Neuronal stem cell (in vitro differentiated cells): ENCODE measurements at regions not wholly inside any gene's neighbourhood (a gene's known extent, or its start where the extent isn't known, plus 50 kb on each side); places are given as distances from the start of the nearest gene placed in this dataset.
"Not testable (repeated sequence)": the region's sequence is repeated elsewhere in the genome, so short reads cannot be mapped to it uniquely, and the experiment has no call there.

Experiments used
- DNase-seq: peaks from one replicate; pipeline ENCODE4 v3.0.0-alpha.2; 2013; ENCODE audit warnings: low spot score
- H2AFZ ChIP-seq: one replicate; pipeline ENCODE4 v1.6.1; 2013; ENCODE audit warnings: mild to moderate bottlenecking, low read length, inconsistent platforms
- H2AK5ac ChIP-seq: 2 replicates; pipeline ENCODE4 v1.6.1; 2013; ENCODE audit warnings: low read depth, mild to moderate bottlenecking, inconsistent platforms, low read length, moderate library complexity, mixed read lengths
- H2BK120ac ChIP-seq: 2 replicates; pipeline ENCODE4 v1.6.1; 2013; ENCODE audit warnings: low read depth, mild to moderate bottlenecking, inconsistent platforms, low read length, moderate library complexity, mixed read lengths
- H2BK12ac ChIP-seq: one replicate; pipeline ENCODE4 v1.6.1; 2013; ENCODE audit warnings: low read length, inconsistent platforms
- H2BK15ac ChIP-seq: 2 replicates; pipeline ENCODE4 v1.6.1; 2013; ENCODE audit warnings: mild to moderate bottlenecking, low read length, inconsistent platforms, mixed read lengths
- H2BK5ac ChIP-seq: one replicate; pipeline ENCODE4 v1.6.1; 2013; ENCODE audit warnings: inconsistent platforms, mild to moderate bottlenecking, low read length, moderate library complexity
- H3K14ac ChIP-seq: one replicate; pipeline ENCODE4 v1.6.1; 2013; ENCODE audit warnings: low read length, inconsistent platforms
- H3K18ac ChIP-seq: 2 replicates; pipeline ENCODE4 v1.6.1; 2013; ENCODE audit warnings: low read length, inconsistent platforms
- H3K23ac ChIP-seq: 2 replicates; pipeline ENCODE4 v1.6.1; 2013; ENCODE audit warnings: low read depth, mild to moderate bottlenecking, mixed read lengths, low read length, inconsistent platforms; ENCODE audit not compliant: poor library complexity
- H3K27ac ChIP-seq: replicated peaks from 3 replicates; pipeline ENCODE4 v1.5.1; 2013; ENCODE audit warnings: low read length, inconsistent platforms
- H3K27me3 ChIP-seq, 3 experiments: 2 replicates each; pipeline ENCODE4 v1.6.1; 2013; ENCODE audit warnings: low read length in 3 of 3, mild to moderate bottlenecking in 2 of 3, inconsistent platforms in 1 of 3, low read depth in 1 of 3, mixed read lengths in 1 of 3, moderate library complexity in 1 of 3; ENCODE audit not compliant: control insufficient read depth in 3 of 3, insufficient read depth in 3 of 3
- H3K36me3 ChIP-seq, 2 donors: replicated peaks in 1 of 2; 2 replicates each; pipeline ENCODE4 v1.6.1; 2013; ENCODE audit warnings: low read length in 2 of 2; ENCODE audit not compliant: control insufficient read depth in 2 of 2, insufficient read depth in 2 of 2
- H3K4ac ChIP-seq: 2 replicates; pipeline ENCODE4 v1.6.1; 2013; ENCODE audit warnings: inconsistent platforms, mild to moderate bottlenecking, low read length, moderate library complexity
- H3K4me1 ChIP-seq, 2 donors: 1 replicate in 1 of 2; 2 replicates in 1 of 2; pipeline ENCODE4 v1.6.1; 2013; ENCODE audit warnings: low read length in 2 of 2, low read depth in 1 of 2; ENCODE audit not compliant: control insufficient read depth in 2 of 2, insufficient read depth in 1 of 2
- H3K4me2 ChIP-seq: one replicate; pipeline ENCODE4 v1.6.1; 2013; ENCODE audit warnings: mild to moderate bottlenecking, low read length, inconsistent platforms; ENCODE audit not compliant: insufficient read depth, poor library complexity, severe bottlenecking
- H3K4me3 ChIP-seq, 2 donors: 2 replicates each; pipeline ENCODE4 v1.5.1; 2013; ENCODE audit warnings: low read length in 2 of 2, mild to moderate bottlenecking in 2 of 2, inconsistent platforms in 1 of 2, moderate library complexity in 1 of 2
- H3K79me1 ChIP-seq: one replicate; pipeline ENCODE4 v1.6.1; 2013; ENCODE audit warnings: low read depth, mild to moderate bottlenecking, inconsistent platforms, low read length, moderate library complexity
- H3K9ac ChIP-seq: one replicate; pipeline ENCODE4 v1.6.1; 2013; ENCODE audit warnings: mild to moderate bottlenecking, low read depth, low read length, inconsistent platforms; ENCODE audit not compliant: poor library complexity
- H3K9me3 ChIP-seq, 2 donors: replicated peaks in 1 of 2; 2 replicates each; pipeline versions ENCODE3 to v1.6.1; 2013; ENCODE audit warnings: low read length in 2 of 2, mild to moderate bottlenecking in 2 of 2, inconsistent platforms in 1 of 2, low read depth in 1 of 2, mixed read lengths in 1 of 2, moderate library complexity in 1 of 2; ENCODE audit not compliant: control insufficient read depth in 2 of 2, insufficient read depth in 1 of 2
- H4K8ac ChIP-seq: one replicate; pipeline ENCODE4 v1.6.1; 2013; ENCODE audit warnings: low read depth, mild to moderate bottlenecking, inconsistent platforms, low read length, moderate library complexity
- H4K91ac ChIP-seq: one replicate; pipeline ENCODE4 v1.6.1; 2013; ENCODE audit warnings: low read length, low read depth, mild to moderate bottlenecking, inconsistent platforms; ENCODE audit not compliant: poor library complexity
- WGBS, 2 donors: extraction: QIAGEN DNeasy Blood & Tissue Kit; methylation state at CpG; one replicate each; pipeline ENCODE4 v1.1.7; 2013; ENCODE audit warnings: missing lambda C conversion rate in 2 of 2, mixed read lengths in 1 of 2; ENCODE audit not compliant: insufficient read length in 2 of 2, insufficient replicate concordance in 1 of 2; ENCODE audit errors: extremely low coverage in 2 of 2; 5-methylcytosine and 5-hydroxymethylcytosine counted together

GRCh38 chr9:135384815-135385405 is 94.7 kb upstream of the PPP1R26 start:
- H4K8ac ChIP-seq, H3K9ac ChIP-seq, H2BK120ac ChIP-seq, H3K18ac ChIP-seq, H2BK12ac ChIP-seq, H4K91ac ChIP-seq, H3K23ac ChIP-seq, H2BK5ac ChIP-seq, H2BK15ac ChIP-seq, H3K79me1 ChIP-seq, H3K36me3 ChIP-seq, H3K27me3 ChIP-seq, H3K27ac ChIP-seq, H2AK5ac ChIP-seq, H3K9me3 ChIP-seq, H3K4me3 ChIP-seq, H3K14ac ChIP-seq, H3K4me2 ChIP-seq, H3K4ac ChIP-seq, DNase-seq, H3K4me1 ChIP-seq, H2AFZ ChIP-seq: not testable (repeated sequence)
- no CpG with 5 or more reads among the region's 7 CpGs for WGBS, 2 donors

- no peak overlapping the region for H2BK5ac ChIP-seq
- H3K27me3 ChIP-seq: peaks cover 0 to 5% (median 0%) of the 10 kb centered on the region in 3 experiments
- no peaks in the 10 kb centered on the region for H3K9me3 ChIP-seq
- H2BK15ac ChIP-seq: no peak overlapping the region
- H2BK120ac ChIP-seq: no peak overlapping the region
- no peak overlapping the region for H4K8ac ChIP-seq
- no peak overlapping the region for H3K4ac ChIP-seq
- no peaks in the 10 kb centered on the region for H3K4me1 ChIP-seq
- H3K9ac ChIP-seq: peak overlapping the region; percentile 3
- no peaks in the 10 kb centered on the region for H3K36me3 ChIP-seq
- H4K91ac ChIP-seq: no peak overlapping the region
- no CpG with 5 or more reads among the region's 7 CpGs for WGBS, 2 donors
- H3K14ac ChIP-seq: no peak overlapping the region
- H3K23ac ChIP-seq: no peak overlapping the region
- no peak overlapping the region for H3K18ac ChIP-seq
- H3K4me3 ChIP-seq: no peak overlapping the region
- H3K79me1 ChIP-seq: no peaks in the 10 kb centered on the region
- H2AFZ ChIP-seq: no peak overlapping the region
- no peak for DNase-seq
- no peak overlapping the region for H3K4me2 ChIP-seq
- no peak overlapping the region for H2AK5ac ChIP-seq
- no peak overlapping the region for H3K27ac ChIP-seq
- no peak overlapping the region for H2BK12ac ChIP-seq
Measured at GRCh38 chr9:135385793-135386192, 93.8 kb upstream of the PPP1R26 start.

- no peak overlapping the region for H3K18ac ChIP-seq
- no peak overlapping the region for H2AFZ ChIP-seq
- H3K4me3 ChIP-seq: no peak overlapping the region
- H3K27me3 ChIP-seq: no peaks in the 10 kb centered on the region
- H3K36me3 ChIP-seq: no peaks in the 10 kb centered on the region
- H3K4ac ChIP-seq: no peak overlapping the region
- no peak for DNase-seq
- no peaks in the 10 kb centered on the region for H3K79me1 ChIP-seq
- no peak overlapping the region for H3K9ac ChIP-seq
- H4K8ac ChIP-seq: no peak overlapping the region
- H3K14ac ChIP-seq: no peak overlapping the region
- H2BK5ac ChIP-seq: no peak overlapping the region
- no peaks in the 10 kb centered on the region for H3K4me1 ChIP-seq
- H2AK5ac ChIP-seq: no peak overlapping the region
- H3K27ac ChIP-seq: no peak overlapping the region
- H3K4me2 ChIP-seq: no peak overlapping the region
- no peak overlapping the region for H4K91ac ChIP-seq
- H2BK120ac ChIP-seq: no peak overlapping the region
- no peaks in the 10 kb centered on the region for H3K9me3 ChIP-seq
- H2BK12ac ChIP-seq: no peak overlapping the region
- no peak overlapping the region for H2BK15ac ChIP-seq
- no CpG with 5 or more reads among the region's 8 CpGs for WGBS, 2 donors
- no peak overlapping the region for H3K23ac ChIP-seq
Measured at GRCh38 chr9:135387976-135388375, 91.6 kb upstream of the PPP1R26 start.

GRCh38 chr9:135388530-135388929 is 91.1 kb upstream of the PPP1R26 start:
- no CpG with 5 or more reads among the region's 8 CpGs for WGBS, 2 donors
- no peaks in the 10 kb centered on the region for H3K79me1 ChIP-seq
- no peak overlapping the region for H2BK120ac ChIP-seq
- no peak overlapping the region for H2BK15ac ChIP-seq
- peak overlapping the region; percentile 7 for H2BK12ac ChIP-seq
- H3K4me1 ChIP-seq: peaks cover 0 to 1% of the 10 kb centered on the region in 2 donors
- H3K18ac ChIP-seq: peak overlapping the region; percentile 11
- H3K4me3 ChIP-seq: peak overlapping the region in 1 of 2 donors; percentile 16
- H3K27ac ChIP-seq: no peak overlapping the region
- no peak overlapping the region for H4K91ac ChIP-seq
- H3K4ac ChIP-seq: no peak overlapping the region
- H3K4me2 ChIP-seq: no peak overlapping the region
- no peaks in the 10 kb centered on the region for H3K36me3 ChIP-seq
- no peak for DNase-seq
- H3K27me3 ChIP-seq: no peaks in the 10 kb centered on the region
- H3K9me3 ChIP-seq: no peaks in the 10 kb centered on the region
- no peak overlapping the region for H2AK5ac ChIP-seq
- no peak overlapping the region for H3K14ac ChIP-seq
- no peak overlapping the region for H3K23ac ChIP-seq
- H4K8ac ChIP-seq: no peak overlapping the region
- no peak overlapping the region for H3K9ac ChIP-seq
- H2BK5ac ChIP-seq: no peak overlapping the region
- no peak overlapping the region for H2AFZ ChIP-seq
